H7 (cell line): ENCODE measurements at regions not wholly inside any gene's neighbourhood (a gene's known extent, or its start where the extent isn't known, plus 50 kb on each side); places are given as distances from the start of the nearest gene placed in this dataset.
"Not testable (repeated sequence)": the region's sequence is repeated elsewhere in the genome, so short reads cannot be mapped to it uniquely, and the experiment has no call there.

Source experiments
- DNase-seq: peaks from one replicate; pipeline ENCODE4 v3.0.0; 2012
- H3K27me3 ChIP-seq: 2 replicates; pipeline ENCODE4 v1.6.0; 2011; ENCODE audit warnings: mild to moderate bottlenecking, low read length; ENCODE audit not compliant: control insufficient read depth, insufficient read depth
- H3K36me3 ChIP-seq: replicated peaks from 2 replicates; pipeline ENCODE4 v1.5.1; 2011; ENCODE audit warnings: low read length; ENCODE audit not compliant: control insufficient read depth, insufficient read depth
- H3K4me3 ChIP-seq: 2 replicates; pipeline ENCODE4 v1.5.1; 2011; ENCODE audit warnings: low read depth, mild to moderate bottlenecking, control low read depth, low read length, moderate library complexity; ENCODE audit not compliant: insufficient read depth

DNA sequence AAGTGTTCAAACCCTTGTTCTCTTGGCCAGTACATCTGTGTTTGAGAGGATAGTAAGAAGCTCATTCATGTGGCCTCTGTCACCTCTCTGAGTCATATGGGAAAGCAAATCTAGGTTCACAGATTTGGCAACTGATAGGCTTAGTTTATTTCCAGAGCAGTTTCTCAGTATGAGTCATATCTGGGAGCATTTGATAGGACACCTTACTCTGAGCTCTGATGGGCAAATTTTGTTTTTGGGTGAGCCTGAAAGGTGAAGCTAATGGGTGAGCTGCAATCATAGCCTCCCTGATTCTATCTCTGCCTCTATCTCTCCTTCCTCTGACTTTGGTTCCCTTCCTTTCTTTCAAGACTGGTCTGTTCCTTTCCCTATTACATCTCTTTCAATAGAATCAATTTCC, 134.4 kb downstream of the S1PR1 start:
- no peak overlapping the region for H3K4me3 ChIP-seq
- no peaks in the 10 kb centered on the region for H3K36me3 ChIP-seq
- DNase-seq: no peak
- no peaks in the 10 kb centered on the region for H3K27me3 ChIP-seq

DNA sequence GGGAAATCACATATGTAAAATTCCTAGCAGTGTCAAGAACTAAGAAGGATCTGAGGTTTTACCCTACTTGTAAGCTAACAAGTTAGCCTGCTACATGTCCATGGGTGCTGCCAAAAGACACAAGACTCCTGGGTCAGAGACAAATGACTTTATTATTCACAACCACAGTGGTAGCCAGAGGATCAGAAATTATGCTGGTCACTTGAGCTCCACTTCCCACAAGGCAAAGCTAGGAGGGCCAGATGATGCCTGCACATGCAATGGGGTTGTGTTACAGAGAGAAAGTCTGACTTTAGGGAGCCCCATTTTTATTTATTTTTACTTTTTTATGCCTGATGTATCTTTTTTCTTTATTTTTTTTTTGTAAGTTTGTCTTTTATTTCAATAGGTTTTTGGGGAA, 136.8 kb downstream of the S1PR1 start:
- no peak overlapping the region for H3K4me3 ChIP-seq
- DNase-seq: no peak
- no peaks in the 10 kb centered on the region for H3K27me3 ChIP-seq
- H3K36me3 ChIP-seq: no peaks in the 10 kb centered on the region

DNA sequence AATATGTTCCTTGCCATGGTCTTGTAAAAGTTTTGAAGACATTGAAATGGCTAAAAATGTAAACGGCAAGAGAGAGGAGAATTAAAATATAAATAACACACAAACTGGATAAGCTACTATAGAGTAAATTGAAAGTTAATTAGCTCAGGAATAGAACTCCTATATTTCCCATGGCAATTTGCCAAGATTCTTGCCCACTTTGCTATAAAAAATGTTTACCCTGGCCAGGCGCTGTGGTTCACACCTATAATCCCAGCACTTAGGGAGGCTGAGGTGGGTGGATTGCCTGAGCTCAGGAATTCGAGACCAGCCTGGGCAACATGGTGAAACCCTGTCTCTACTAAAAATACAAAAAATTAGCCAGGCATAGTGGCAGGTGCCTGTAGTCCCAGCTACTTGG, 138.6 kb downstream of the S1PR1 start:
- DNase-seq, H3K4me3 ChIP-seq, H3K27me3 ChIP-seq, H3K36me3 ChIP-seq: not testable (repeated sequence)

DNA sequence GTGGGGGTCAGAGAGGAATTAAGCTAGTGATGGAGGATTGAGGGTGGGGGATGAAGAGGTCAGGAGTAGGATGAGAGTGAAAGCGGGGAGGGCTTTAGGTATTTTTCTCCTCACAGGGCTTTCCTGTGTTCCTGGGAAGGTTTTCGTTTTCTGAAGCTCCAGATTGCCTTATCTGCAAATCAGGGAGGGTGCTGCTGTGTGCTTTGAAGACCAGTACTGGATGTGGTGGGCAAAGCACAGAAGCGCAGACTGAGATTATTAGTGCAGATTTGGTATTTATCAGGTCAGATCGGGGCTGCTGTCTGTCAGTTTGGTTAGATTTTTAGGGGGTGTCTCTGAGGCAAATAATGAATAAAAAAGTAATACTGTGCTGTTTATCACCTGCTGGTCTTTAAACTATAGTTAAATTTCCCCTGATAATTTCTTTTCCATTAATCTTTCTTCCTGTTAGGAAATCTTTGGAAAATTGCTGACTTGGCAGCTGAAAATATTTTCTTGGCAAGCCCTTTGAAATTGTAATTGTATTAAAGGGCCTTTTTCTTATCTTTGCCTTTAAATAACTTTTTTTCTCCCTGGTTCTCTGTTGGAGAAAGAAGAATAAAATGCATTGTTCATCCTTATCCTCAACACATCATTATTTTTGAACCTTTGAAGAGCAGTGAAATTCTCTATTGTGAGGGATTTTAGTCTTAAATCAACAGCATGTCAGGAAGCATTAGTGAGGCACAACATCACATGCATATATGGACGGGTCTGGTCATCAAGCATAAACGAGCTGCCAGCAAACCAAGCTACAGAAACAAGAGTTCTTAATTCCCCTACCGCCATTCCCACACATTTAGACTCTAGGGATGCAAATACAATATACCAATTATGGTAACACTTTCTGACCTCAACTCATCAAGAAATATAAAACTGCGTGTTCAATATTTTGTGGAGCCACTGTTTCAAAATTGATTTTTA, 139.6 kb downstream of the S1PR1 start:
- DNase-seq: no peak

DNA sequence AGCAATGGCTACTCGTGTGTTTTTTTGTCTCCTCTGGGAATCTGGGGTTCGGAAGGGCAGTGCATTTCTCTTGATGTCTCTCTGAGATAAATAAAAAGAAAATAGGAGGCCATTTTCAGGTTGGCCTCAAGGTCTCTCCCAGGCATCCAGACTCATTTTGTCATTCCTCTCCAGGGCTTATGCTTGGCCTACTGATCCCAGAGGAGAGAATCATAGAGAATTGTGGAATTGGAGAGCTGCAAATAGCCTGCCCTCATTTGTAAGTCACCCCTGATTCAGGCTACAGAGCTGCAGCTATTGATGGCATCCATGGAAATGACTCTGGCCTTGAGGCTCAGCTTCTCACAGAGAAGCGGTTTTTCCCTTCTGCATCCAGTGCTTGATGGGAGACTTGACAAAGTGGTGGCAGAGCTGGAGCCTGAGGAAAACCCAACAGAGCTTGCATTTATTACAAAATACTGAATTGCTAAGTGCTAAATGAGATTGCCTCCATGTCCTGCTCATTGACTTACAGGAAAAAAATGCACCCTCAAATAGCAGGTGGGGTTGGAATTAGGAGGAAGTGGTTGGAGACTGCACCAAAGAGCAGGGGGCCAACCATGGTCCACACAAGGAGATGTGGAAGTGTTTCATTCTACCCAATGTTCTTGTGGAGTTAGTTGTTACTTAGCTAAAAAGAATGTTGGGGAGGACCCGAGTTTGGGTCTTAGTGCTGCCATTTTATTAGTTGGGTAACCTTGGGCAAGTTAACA, 140.4 kb downstream of the S1PR1 start:
- H3K4me3 ChIP-seq: no peak overlapping the region
- H3K27me3 ChIP-seq: no peaks in the 10 kb centered on the region
- H3K36me3 ChIP-seq: no peaks in the 10 kb centered on the region
- DNase-seq: no peak

More for the DNA sequence above, 139.6 kb downstream of the S1PR1 start:
- no peak overlapping the region for H3K4me3 ChIP-seq
- no peaks in the 10 kb centered on the region for H3K27me3 ChIP-seq
- no peaks in the 10 kb centered on the region for H3K36me3 ChIP-seq

DNA sequence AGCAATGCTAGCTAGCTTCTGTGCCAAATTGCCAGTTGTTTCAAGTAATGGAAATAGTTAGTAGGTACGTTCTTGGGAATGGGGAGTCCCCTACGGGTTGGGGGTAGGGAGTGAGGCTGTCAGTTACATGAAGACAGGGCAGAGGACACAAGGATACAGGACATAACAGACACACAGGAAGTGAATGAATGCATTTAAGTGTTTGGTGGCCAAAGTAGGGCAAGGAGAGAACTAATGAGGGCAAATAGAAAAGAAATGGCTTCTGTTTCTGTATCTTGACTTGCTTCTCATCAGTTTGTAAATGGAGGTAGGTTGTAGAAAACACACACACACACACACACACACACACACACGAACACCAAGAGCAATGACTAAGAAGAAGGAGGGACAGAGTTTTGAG, 142.2 kb downstream of the S1PR1 start:
- DNase-seq: no peak
- H3K27me3 ChIP-seq: no peaks in the 10 kb centered on the region

DNA sequence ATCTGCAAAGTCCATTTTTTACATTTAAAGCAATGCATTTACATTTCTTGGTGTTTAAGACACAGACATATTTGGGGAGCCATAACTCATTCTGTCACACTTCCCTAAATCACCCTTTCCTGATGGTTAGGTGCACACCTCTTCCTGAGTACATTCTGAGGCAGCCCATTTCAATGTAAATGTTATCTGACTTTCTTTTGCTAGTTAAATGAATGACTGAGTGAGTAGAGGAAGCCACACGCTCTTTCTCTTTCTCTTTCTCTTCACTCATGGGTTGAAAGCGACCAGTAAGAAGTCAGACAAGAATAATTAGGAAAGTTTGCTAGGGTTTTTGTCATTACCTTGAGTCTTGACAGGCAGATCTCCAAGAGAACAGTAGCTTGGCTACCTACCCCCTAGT, 143.1 kb downstream of the S1PR1 start:
- Histone ChIP-seq H3K4me3 (no peak overlapping the region), H3K36me3 (no peaks in the 10 kb centered on the region), H3K27me3 (no peaks in the 10 kb centered on the region)
- no peak for DNase-seq

More for the DNA sequence above, 142.2 kb downstream of the S1PR1 start:
- no peak overlapping the region for H3K4me3 ChIP-seq
- no peaks in the 10 kb centered on the region for H3K36me3 ChIP-seq

DNA sequence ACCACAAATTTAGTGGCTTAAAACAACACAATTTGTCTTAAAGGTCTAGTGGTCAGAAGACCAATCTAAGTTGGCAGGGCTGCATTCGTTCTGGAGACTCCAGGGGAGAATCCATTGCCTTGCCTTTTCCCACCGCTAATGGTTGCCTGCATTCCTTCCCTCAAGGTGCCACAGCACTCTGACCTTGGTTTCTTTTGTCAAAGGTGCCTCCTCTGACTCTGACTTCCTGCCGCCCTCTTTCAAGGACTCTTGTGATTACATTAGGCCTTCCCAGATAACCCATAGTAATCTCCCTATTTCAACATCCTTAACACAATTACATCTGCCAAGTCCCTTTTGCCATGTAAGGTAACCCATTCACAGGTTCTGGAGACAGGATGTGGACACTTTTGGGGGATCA, 145.3 kb downstream of the S1PR1 start:
- DNase-seq: peak; percentile 4
- Histone ChIP-seq H3K4me3 (no peak overlapping the region), H3K27me3 (no peaks in the 10 kb centered on the region), H3K36me3 (no peaks in the 10 kb centered on the region)

DNA sequence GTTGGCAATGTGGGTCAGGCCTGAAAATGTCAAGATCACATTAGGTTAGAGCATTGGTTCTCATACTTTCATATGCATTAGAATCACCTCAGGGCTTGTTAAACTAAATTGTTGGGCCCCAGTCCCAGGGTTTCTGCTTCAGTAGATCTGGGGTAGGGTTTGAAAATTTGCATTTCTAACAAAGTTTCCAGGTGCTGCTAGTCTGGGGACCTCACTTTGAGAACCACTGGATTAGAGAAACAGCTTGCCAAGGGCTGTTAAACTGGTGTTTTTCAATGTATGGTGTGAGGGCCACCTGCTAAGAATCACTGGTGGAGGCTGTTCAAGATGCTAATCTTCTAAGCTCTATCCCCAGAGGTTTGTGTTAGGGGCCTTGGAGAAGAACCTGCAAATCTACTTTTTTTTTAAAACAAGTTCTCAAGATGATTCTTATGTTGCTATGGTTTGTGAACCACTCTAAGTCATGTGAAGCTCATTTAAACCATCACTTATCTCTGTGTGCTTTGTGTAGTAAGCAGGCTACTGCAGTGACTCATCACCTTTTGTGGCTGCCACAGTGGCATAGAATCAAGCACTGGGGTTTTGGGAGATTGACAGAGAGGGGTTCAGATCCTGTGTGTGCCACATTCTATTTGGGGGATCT, 152.2 kb downstream of the S1PR1 start:
- H3K36me3 ChIP-seq: no peaks in the 10 kb centered on the region
- DNase-seq: no peak
- no peak overlapping the region for H3K4me3 ChIP-seq
- no peaks in the 10 kb centered on the region; the same call in 1 of the 2 replicates for H3K27me3 ChIP-seq

DNA sequence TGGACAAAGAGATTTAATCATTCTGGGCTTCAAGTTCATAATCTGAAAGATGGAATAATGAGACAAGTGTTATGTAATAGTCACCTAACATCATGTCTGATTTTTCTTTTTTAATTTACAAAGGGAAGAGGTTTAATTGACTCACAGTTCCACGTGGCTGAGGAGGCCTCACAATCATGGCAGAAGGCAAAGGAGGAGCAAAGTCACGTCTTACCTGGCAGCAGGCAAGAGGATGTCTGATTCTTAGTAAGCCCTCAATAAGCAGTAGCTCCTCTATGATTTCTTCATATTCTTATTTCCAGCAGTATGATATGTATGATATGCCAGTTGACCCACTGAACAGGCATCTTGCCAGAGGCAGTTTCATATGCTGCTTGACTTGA, 152.7 kb downstream of the S1PR1 start:
- Histone ChIP-seq H3K27me3 (no peaks in the 10 kb centered on the region; the same call in 1 of the 2 replicates), H3K36me3 (no peaks in the 10 kb centered on the region), H3K4me3 (no peak overlapping the region)
- no peak for DNase-seq

DNA sequence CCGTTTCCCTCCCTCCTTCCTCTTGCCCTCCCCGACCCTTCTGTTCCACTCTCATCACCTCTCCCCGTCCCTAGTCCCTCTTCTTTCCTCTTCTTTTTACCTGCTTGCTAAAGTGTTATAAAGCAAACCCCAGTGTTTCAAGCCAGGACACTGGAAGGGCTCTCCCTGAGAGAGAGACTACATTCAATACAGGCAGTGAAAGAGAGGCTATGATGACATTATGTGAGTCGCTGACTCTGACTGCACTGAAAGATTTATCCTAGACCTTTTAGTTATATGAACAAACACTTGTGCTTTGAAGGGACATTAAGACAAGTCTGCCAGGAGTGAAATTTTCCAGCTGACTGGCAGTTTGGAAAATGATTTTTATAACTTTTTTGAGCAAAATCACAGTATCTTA, 155.7 kb downstream of the S1PR1 start:
- no peak for DNase-seq
- no peak overlapping the region for H3K4me3 ChIP-seq

DNA sequence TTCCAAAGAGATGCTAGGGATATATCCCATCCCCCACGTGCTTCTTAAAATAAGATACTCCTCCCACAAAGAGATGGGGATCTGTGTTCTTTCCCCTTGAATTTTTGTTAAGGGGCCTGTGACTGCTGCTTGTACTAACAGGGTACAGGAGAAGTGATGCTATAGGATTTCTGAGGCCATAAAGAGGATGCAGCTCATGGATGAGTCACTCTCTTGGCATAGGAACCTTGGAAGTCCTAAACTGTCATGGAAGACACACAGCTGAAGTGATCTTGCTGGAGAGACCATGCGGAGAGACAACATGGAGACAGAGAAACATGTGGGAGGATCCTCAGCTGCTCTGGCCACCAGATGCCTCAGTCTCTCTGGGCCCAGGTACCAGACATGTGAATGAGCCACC, 157.2 kb downstream of the S1PR1 start:
- Histone ChIP-seq H3K4me3 (no peak overlapping the region), H3K27me3 (no peaks in the 10 kb centered on the region; the same call in 1 of the 2 replicates), H3K36me3 (no peaks in the 10 kb centered on the region)
- no peak for DNase-seq

More for the DNA sequence above, 155.7 kb downstream of the S1PR1 start:
- no peaks in the 10 kb centered on the region for H3K36me3 ChIP-seq
- H3K27me3 ChIP-seq: no peaks in the 10 kb centered on the region; the same call in 1 of the 2 replicates

DNA sequence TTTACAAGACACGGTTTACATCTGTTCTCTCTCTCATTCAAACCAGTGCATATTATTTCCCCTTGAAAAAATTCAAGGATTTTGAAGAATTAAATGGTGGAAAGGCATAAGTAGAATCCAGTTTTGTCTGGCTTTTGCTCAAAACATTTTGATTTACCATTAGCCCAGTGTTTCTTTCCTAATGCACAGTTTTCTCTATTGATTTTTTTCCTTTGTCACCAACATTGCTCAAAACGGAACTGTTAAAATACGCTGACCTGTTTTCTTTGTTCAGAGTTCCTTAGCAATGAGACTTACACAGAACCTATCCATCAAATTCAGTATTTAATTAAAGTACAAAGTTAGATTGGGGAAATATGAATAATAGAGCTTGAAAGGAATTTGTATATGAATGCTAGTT, 162.4 kb downstream of the S1PR1 start:
- Histone ChIP-seq H3K27me3 (no peaks in the 10 kb centered on the region), H3K4me3 (no peak overlapping the region), H3K36me3 (no peaks in the 10 kb centered on the region)
- DNase-seq: no peak

DNA sequence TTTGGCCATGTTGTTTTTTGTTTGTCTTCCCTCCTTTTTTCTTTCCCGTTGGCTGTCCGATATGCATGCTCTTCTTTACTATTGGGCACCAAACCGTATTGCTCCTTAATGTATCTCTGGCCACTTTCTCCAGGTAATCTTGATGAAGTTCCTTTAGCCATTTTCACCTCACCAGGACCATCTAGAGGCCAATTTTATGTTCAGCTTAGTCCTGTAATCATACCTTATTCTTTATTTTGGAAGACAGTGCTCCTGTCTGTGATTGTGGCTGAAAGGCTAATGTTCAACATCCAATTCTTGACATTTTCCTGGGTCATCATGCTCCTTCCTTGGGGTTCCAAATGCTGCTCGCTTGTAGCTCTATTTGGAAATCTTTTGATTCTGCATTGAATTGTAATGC, 169.5 kb downstream of the S1PR1 start:
- DNase-seq: no peak
- no peaks in the 10 kb centered on the region; the same call in 1 of the 2 replicates for H3K27me3 ChIP-seq
- no peaks in the 10 kb centered on the region for H3K36me3 ChIP-seq
- no peak overlapping the region for H3K4me3 ChIP-seq
